Esophagus mucosa (tissue), 1 donor: ENCODE measurements at regions not wholly inside any gene's neighbourhood (a gene's known extent, or its start where the extent isn't known, plus 50 kb on each side); places are given as distances from the start of the nearest gene placed in this dataset.
A peak's percentile ranks its signal among the peaks of the same experiment; 100 is the strongest.

Source experiments
- ATAC-seq: fragments of 200-7000 bp; cut with Tn5 transposase; one replicate; pipeline ENCODE4 v1.9.1; 2020
- donor health status: DM: yes; HTN: yes; CAD: no.

- ATAC-seq: no peak
These were observed 528.6 kb upstream of the ID2 start for GRCh38 chr2:8153258-8153718.

DNA sequence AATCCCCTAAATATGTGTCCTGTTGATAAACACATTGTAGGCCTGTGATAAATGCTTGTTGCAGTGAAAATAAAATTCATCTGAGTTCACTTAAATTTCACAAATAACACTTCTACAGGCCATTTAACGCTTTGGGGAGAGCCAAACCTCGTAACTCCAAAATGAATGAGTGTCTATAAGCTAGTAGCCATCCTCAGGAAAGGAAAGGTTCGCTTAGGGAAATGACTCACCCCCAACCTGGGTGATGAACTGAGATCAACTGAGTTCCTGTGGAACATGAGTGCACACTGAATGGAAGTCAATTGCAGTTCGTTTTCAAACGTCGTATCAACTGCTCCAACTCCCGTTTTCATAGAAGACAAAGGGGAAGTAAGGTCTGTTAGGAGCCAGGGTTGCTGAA is 527.6 kb upstream of the ID2 start:
- ATAC-seq: no peak

DNA sequence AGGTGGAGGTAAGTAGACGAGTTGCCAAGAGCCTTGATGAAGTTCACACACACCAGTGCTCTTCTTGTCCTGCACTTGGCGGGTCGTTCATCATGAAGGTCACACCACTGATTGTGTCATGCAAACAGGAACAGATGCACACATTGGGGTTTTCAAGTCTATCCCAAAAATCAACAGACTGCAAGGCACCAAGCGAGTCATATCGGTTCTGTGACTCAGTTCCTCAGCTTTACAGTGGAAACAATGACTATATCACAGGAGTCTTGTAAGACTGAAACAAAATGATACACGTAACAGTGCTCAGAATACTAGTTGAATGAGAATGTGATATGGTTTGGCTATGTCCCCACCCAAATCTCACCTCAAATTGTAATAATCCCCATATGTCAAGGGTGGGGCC is 526.9 kb upstream of the ID2 start:
- ATAC-seq: peak; percentile 48

DNA sequence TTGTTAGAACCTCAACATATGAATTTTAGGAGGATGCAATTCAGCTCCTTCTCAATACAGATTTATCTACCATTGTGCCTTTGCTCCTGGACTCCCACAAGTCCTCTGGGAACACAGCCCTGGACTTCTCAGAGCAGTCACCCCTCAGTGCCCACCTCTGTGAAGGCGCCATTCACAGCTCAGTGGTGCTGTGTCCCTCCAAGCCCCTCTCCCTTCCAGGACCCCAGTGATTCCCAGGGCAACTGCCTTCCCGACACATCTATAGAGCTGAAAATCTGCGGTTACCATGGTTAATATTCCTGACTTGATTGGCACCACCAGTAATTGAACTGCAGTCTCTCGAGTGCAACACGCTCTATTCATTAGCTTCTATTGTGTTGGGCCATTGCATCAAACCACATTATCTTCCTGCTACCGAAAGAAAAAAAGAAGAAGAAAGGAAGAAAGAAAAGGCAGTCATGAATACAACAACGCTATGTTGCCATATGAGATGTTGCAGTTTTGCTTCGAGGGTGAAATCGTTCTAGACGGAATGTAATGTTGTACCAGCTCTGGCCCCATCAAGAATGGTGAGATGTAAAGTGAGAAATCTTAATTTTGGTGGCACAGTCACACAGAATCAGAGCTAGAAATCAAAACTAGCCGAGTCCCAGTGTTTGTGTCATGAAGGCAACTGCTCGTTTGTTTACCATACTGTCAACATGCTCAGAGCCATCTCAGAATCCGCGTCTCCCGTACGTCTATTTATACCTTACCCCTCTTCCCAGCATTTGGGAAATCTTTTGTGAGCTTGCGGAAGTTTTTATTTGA is 524.0 kb upstream of the ID2 start:
- no peak for ATAC-seq

DNA sequence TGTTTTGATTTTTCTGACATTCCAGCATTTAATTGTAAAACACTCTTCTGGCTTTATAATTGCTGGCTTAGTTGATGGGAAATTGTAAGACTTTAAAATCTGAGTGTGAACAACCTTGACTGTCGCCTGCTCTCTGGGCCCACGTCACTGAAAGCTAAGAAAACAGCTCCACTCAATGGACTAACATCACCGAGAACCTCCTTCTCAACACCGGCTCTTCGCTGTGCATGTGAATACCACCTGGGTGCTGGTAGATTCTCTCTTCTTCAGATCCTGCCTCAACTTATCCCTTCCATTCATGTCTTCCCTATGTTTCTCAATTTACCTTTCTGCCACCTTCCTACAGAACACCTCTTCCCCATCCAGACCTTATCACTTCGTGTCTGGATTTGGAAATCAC is 523.1 kb upstream of the ID2 start:
- no peak for ATAC-seq

- ATAC-seq: no peak
These were observed 522.5 kb upstream of the ID2 start for GRCh38 chr2:8159211-8159965.

DNA sequence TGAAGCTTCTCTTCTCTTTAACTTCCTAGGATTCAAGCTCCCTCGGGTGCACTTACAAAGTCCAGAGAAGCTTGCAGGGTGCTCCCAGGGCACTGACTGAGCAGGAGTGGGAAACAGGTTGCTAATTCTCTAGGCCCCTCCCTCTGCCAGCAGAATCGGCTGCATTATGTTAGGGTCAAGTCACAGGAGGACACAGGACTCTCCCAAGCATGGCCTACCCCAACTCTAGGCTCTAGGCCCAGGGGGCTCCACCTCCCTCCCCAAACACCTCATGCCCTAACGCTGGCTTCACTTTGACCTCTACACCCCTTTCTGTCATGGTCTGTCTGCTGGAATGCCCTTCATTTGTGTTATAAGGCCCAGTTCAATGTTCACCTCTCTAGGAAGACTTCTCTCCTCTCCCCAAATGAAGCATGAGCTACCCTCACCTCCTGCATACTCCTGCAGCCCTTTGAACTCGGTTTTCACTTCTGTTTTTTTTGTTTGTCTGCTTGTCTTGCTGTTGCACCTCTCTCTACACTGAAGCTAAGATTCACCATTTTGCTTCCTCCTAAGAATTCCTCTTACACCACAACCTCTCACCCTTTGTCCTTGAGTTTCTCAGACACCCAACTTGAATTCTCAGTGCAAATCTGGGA is 521.8 kb upstream of the ID2 start:
- no peak for ATAC-seq

GRCh38 chr2:8160959-8161358 is 520.9 kb upstream of the ID2 start:
- no peak for ATAC-seq

GRCh38 chr2:8162552-8162951 is 519.3 kb upstream of the ID2 start:
- ATAC-seq: no peak

DNA sequence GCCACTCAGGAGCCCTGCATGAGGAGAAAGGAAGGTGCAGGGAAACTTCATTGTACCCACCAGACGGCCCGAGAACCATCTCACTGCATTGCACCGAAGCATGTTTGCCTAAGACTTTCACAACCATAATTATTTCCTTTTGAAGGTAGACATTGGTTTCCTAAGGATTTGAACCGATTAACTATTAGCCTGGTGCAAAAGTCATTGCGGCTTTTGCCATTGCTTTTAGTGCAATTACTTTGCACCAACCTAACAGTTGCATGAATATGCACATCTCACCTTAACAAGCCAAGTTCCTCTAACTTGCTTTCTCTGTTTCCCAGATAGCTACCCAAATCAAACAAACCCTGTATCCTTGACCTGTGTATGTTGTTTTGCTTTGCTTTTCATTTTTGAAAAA is 516.3 kb upstream of the ID2 start:
- no peak for ATAC-seq

DNA sequence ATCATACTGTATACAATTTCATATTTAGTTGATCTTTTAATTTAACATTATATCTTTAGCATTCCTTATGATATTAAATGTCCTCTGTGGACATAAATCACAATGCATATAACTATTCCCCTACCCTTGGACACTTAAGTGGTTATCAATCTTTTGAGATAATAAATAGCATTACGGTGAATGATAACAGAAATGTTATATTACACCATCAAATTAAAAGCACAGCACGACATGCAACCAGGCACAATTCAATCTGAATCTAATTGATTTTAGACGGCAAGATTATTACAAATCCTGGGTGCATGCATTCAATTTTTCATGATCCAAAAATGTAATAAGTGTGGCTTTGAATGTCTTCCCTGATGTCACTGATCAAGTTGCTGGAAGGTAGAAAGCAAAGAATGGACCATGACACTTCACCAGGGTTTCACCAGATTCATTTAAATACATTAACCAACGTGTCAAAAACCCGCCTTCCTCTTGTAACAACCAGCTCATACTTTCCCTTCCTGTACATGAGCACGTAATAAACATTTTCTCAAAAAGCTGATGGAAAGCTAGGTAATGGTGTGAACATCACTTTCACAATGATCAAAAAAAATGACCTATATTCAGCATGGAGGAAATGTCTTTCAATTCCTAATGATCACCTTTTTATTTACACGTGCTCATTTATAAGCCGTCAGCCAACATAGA is 513.7 kb upstream of the ID2 start:
- ATAC-seq: no peak

DNA sequence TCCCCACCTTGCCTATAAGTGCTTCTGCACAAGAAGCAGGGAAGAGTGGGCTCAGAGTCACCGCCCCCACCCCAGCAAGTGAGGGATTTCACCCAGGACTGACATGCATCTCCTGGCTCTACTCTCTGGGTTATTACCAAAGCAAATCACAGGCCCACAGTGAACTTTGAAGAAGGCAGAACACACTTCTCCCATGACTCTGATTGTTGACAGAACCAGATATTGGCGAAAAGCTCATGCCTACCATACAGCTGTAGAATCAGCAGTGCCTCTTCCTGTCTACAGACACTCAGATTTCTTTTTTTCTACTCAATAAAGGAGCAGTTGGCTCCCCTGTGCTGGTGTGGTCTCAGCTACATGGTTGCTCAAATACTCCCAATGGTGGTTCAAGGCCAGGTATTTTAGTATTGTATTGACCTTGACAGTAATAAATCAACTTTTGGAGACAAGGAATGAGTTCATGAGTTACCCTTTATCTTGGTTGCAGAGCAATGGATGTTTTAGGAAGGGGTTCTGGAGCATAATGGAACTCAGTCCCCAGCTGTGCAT is 512.9 kb upstream of the ID2 start:
- ATAC-seq: no peak

DNA sequence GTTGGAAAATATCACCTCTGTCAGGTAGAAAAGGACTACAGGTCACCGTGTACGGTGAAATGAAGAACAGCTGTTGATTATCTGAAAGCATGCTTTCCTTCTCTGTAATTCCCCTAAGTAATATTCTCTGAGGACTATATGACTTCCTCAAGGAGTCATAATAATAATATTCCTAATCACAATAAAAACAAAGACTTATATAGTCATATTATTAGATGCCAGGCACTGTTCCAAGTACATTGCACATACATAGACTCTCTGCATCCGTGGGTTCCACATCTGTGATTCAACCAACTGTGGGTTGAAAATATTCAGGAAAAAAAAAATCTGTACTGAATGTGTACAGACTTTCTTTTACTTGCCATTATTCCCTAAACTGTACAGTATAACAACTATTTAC is 512.4 kb upstream of the ID2 start:
- no peak for ATAC-seq

GRCh38 chr2:8170552-8171327 is 511.1 kb upstream of the ID2 start:
- no peak for ATAC-seq

DNA sequence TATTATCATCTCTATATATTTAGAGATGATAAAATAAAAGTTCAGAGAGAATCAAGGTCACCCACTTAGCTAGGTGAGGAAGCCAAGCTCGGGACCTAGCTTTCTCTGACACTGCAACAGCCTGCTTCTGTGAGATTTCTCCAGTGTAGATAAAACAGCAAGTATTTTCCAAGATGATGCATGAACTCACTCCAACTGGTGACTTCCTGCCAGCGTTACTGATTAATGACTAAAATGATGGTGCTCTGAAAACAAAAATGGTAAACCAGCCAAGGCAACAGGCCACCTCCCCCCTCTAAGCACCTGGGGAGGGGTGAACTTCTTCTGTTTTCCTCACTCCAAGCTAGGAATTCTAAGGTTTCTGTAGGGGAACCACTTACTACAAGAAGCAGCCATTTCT is 510.2 kb upstream of the ID2 start:
- ATAC-seq: no peak

DNA sequence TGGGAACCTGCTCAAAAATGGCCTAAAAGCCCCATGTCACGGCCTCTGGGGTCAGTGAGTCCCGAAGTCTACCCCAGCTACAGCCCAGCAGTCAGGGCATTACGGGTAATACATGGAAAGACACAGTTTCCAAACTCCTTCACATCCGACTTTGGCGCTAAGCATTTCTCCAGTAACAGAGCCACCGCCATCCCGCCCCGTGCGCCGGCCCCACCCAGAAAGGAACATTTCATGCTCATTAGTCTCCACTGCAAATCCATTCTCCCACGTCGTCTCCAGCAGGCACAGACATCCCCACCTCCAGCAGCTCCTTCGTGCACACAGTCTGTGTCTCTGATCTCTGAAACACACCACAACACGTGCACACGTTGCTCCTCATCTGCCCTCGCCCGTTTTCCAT is 509.2 kb upstream of the ID2 start:
- no peak for ATAC-seq

DNA sequence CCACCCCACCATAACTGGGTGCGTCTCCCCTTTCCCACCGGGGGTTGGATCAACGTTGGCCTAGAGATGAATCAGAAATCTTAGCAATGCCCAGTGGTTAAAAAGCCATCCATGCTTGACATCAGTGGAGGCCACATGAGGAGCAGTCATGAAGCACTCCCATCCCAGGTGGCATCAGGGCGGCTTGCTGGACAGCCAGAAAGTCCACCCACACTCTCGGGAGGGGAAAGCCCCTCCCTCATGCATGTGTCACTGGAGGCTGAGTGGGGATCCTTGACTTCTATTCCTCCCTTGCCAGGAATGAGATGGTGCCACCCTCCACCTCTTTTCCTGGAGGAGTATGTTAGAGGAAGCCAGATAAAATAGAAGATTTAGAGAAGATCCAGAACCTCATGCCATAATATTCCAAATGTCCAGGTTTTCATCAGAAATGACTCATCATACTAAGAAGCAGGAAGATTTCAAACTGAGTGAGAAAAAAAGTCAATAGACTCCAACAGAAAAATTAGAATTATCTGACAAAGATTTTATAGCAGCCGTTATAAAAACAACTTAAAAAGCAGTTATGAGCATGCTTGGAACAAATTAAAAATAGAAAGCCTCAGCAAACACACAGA is 507.1 kb upstream of the ID2 start:
- no peak for ATAC-seq

- ATAC-seq: no peak
These were observed 505.0 kb upstream of the ID2 start for GRCh38 chr2:8176887-8177286.

DNA sequence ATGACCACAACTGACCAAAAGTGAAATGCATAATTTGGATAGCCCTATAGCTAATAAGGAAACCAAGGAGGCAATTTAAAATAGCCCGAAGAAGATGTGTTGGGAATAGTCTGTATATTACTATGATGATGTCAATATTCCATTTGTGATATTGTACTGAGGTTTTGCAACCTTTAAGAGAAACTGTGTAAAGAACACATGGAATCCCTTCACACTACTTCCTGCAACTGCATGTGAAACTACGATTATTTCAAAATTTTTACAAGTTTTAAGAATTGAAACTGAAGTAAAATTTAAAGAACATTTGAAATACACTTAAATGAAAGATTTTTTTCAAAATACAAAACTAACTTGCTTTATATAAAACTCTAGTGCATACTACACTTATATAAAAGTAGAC is 504.3 kb upstream of the ID2 start:
- ATAC-seq: no peak

- no peak for ATAC-seq
These were observed 502.9 kb upstream of the ID2 start for GRCh38 chr2:8178911-8179310.

GRCh38 chr2:8189316-8189715 is 492.5 kb upstream of the ID2 start:
- ATAC-seq: no peak

DNA sequence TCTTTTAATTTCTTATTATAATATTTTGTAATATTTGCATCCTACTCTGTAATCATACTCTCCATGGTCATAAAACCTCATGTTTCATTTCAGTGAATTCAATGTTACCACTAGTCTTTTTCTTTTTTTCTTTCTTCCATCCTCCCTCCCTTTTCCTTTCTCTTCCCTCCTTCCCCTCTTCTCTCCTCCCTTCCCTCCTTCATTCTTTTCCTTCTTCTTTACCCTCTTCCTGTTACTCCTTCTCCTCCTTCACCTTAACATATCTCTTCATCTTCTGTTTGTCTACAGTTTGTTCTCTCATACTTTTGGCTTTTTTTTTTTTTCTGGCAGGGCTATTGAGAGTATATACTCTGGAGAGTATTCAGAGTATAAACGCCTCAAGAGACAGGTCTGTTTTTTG is 491.6 kb upstream of the ID2 start:
- ATAC-seq: no peak
